K562 (cell line): ENCODE measurements at regions not wholly inside any gene's neighbourhood (a gene's known extent, or its start where the extent isn't known, plus 50 kb on each side); places are given as distances from the start of the nearest gene placed in this dataset.
A peak's percentile ranks its signal among the peaks of the same experiment; 100 is the strongest.

ENCODE experiments used
- KDM1A ChIP-seq, 2 experiments: fragments of 450-650 bp; IDR thresholded peaks; 2 replicates each; pipeline ENCODE4 v1.6.1; 2016; ENCODE audit warnings: mild to moderate bottlenecking in 2 of 2
- LCOR ChIP-seq: sonication (generic); formaldehyde crosslinking; IDR thresholded peaks from 2 replicates; pipeline ENCODE4 v1.8.0; 2022; ENCODE audit warnings: mild to moderate bottlenecking, missing genetic modification reagents
- MEIS2 ChIP-seq: fragments of 450-650 bp; IDR thresholded peaks from 2 replicates; pipeline ENCODE4 v1.6.1; 2014; ENCODE audit warnings: mild to moderate bottlenecking; ENCODE audit not compliant: partially characterized antibody
- NEUROD1 ChIP-seq: fragments of 150-350 bp; IDR thresholded peaks from 2 replicates; pipeline ENCODE4 v1.6.1; 2014; ENCODE audit warnings: borderline replicate concordance, low read length, low read depth; ENCODE audit not compliant: partially characterized antibody
- NFIC ChIP-seq: fragments of 450-650 bp; IDR thresholded peaks from 2 replicates; pipeline ENCODE4 v1.6.1; 2017; ENCODE audit warnings: mild to moderate bottlenecking, inconsistent platforms
- NFYB ChIP-seq: IDR thresholded peaks from 2 replicates; pipeline ENCODE4 v1.6.1; 2011; ENCODE audit warnings: mild to moderate bottlenecking, moderate library complexity; ENCODE audit not compliant: insufficient read length; ENCODE audit errors: extremely low read depth
- PHF20 ChIP-seq: fragments of 450-650 bp; IDR thresholded peaks from 2 replicates; pipeline ENCODE4 v1.6.1; 2018; ENCODE audit not compliant: partially characterized antibody
- POU5F1 ChIP-seq: fragments of 150-350 bp; IDR thresholded peaks from 2 replicates; pipeline ENCODE4 v1.6.1; 2014; ENCODE audit warnings: borderline replicate concordance, low read length, low read depth, mild to moderate bottlenecking; ENCODE audit not compliant: partially characterized antibody
- PURB ChIP-seq: sonication (generic); formaldehyde crosslinking; IDR thresholded peaks from 2 replicates; pipeline ENCODE4 v1.9.0; 2021; ENCODE audit warnings: low read depth, mild to moderate bottlenecking, missing genetic modification reagents
- RAD21 ChIP-seq, 2 experiments: fragments of 250-450 bp in 1 of 2; fragments of 450-650 bp in 1 of 2; sonication (Bioruptor Pico) in 1 of 2; formaldehyde crosslinking in 1 of 2; IDR thresholded peaks in 1 of 2; conservative IDR thresholded peaks in 1 of 2; 2 replicates each; pipeline versions ENCODE4 v1.4.0 to v1.8.0; 2020 to 2022; ENCODE audit warnings: mild to moderate bottlenecking in 2 of 2, moderate library complexity in 1 of 2
- RBM14 ChIP-seq: fragments of 200-400 bp; formaldehyde crosslinking; IDR thresholded peaks from 2 replicates; pipeline ENCODE4 v1.6.1; 2018; ENCODE audit warnings: low read depth, mild to moderate bottlenecking, low read length, moderate library complexity, borderline replicate concordance; ENCODE audit not compliant: insufficient read depth
- SPI1 ChIP-seq: IDR thresholded peaks from 2 replicates; pipeline ENCODE4 v1.6.1; 2011; ENCODE audit warnings: low read depth, low read length, control low read depth, borderline replicate concordance
- TAF15 ChIP-seq: fragments of 200-400 bp; formaldehyde crosslinking; IDR thresholded peaks from 2 replicates; pipeline ENCODE4 v1.6.1; 2017; ENCODE audit warnings: mild to moderate bottlenecking, low read depth, low read length, moderate library complexity
- TCF7L2 ChIP-seq: fragments of 150-350 bp; IDR thresholded peaks from 2 replicates; pipeline ENCODE4 v1.6.1; 2016; ENCODE audit warnings: low read depth, mild to moderate bottlenecking, low read length, moderate library complexity
- ZNF184 ChIP-seq: sonication (generic); formaldehyde crosslinking; IDR thresholded peaks from 2 replicates; pipeline ENCODE4 v1.5.0; 2020; ENCODE audit warnings: missing genetic modification reagents
- ZNF583 ChIP-seq: fragments of 250-450 bp; sonication (Bioruptor Pico); IDR thresholded peaks from 2 replicates; pipeline ENCODE4 v1.4.0; 2020
- TF ChIP-seq, protein P1 (sequence below), 2 experiments: fragments of 450-650 bp in 1 of 2; sonication (generic) in 1 of 2; formaldehyde crosslinking in 1 of 2; IDR thresholded peaks in 1 of 2; conservative IDR thresholded peaks in 1 of 2; 2 replicates each; pipeline versions ENCODE4 v1.6.1 to v1.8.1; 2016 to 2023; ENCODE audit warnings: mild to moderate bottlenecking in 2 of 2, moderate library complexity in 2 of 2, inconsistent platforms in 1 of 2, missing genetic modification reagents in 1 of 2
- TF ChIP-seq, protein P2 (sequence below): sonication (generic); formaldehyde crosslinking; IDR thresholded peaks from 2 replicates; pipeline ENCODE4 v1.8.1; 2023; ENCODE audit warnings: mild to moderate bottlenecking, missing genetic modification reagents
- TF ChIP-seq, protein P3 (sequence below), 3 experiments: IDR thresholded peaks in 2 of 3; conservative IDR thresholded peaks in 1 of 3; 2 replicates each; pipeline ENCODE4 v1.5.1; 2011 to 2012; ENCODE audit warnings: low read length in 3 of 3, mild to moderate bottlenecking in 3 of 3, control low read depth in 2 of 3, improper control_type of control experiment in 1 of 3, inconsistent platforms in 1 of 3, low read depth in 1 of 3, mixed read lengths in 1 of 3, moderate library complexity in 1 of 3; ENCODE audit not compliant: insufficient read depth in 2 of 3
- TF ChIP-seq, protein P4 (sequence below): fragments of 250-450 bp; sonication (Bioruptor Pico); IDR thresholded peaks from 2 replicates; pipeline ENCODE4 v1.8.0; 2022; ENCODE audit warnings: inconsistent platforms, mild to moderate bottlenecking, moderate library complexity, borderline replicate concordance
- TF ChIP-seq, protein P5 (sequence below): sonication (generic); formaldehyde crosslinking; IDR thresholded peaks from 2 replicates; pipeline ENCODE4 v1.9.0; 2022; ENCODE audit warnings: mild to moderate bottlenecking, missing genetic modification reagents
- TF ChIP-seq, protein P6 (sequence below): fragments of 450-650 bp; IDR thresholded peaks from 2 replicates; pipeline ENCODE4 v1.6.1; 2016

DNA sequence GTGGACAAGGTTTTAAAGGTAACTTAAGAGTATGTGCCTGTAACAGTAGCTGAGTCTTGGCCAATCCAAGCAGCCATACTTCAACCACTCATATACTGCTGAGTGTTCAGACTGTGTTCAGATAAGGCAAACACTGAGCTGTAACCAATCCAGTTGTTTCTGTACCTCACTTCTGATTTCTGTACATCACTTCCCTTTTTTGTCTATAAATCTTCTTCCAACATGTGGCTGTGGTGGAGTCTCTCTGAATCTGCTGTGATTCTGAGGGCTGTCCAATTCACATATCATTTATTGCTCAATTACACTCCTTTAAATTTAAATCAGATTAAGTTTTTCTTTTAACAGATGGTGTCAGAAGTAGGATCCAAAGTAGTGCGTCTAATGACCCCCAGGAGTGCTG lies 149.5 kb upstream of the PHF14 start (continued):
- TF ChIP-seq, protein P1, sequence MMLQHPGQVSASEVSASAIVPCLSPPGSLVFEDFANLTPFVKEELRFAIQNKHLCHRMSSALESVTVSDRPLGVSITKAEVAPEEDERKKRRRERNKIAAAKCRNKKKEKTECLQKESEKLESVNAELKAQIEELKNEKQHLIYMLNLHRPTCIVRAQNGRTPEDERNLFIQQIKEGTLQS (IDR thresholded peaks at IDR 0.05): no peak
- TF ChIP-seq, protein P1 (CRISPR knock-in tag; conservative IDR thresholded peaks at IDR 0.05): no peak
- TF ChIP-seq, protein P2, sequence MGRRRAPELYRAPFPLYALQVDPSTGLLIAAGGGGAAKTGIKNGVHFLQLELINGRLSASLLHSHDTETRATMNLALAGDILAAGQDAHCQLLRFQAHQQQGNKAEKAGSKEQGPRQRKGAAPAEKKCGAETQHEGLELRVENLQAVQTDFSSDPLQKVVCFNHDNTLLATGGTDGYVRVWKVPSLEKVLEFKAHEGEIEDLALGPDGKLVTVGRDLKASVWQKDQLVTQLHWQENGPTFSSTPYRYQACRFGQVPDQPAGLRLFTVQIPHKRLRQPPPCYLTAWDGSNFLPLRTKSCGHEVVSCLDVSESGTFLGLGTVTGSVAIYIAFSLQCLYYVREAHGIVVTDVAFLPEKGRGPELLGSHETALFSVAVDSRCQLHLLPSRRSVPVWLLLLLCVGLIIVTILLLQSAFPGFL: no peak
- TF ChIP-seq NEUROD1 (no peak), RAD21 (CRISPR knock-in tag; conservative IDR thresholded peaks at IDR 0.05 in 1 of 2, IDR thresholded peaks at IDR 0.05 in 1 of 2) (no peak), NFIC (no peak), PHF20 (no peak), TAF15 (no peak), MEIS2 (peak; percentile 75), ZNF583 (CRISPR knock-in tag) (no peak), PURB (CRISPR knock-in tag) (no peak), LCOR (CRISPR knock-in tag) (no peak), POU5F1 (no peak), SPI1 (peak; percentile 73), TCF7L2 (no peak), NFYB (no peak), KDM1A (IDR thresholded peaks at IDR 0.05) (peak; percentile 49 to 54; a peak in 3 of 4 replicates), ZNF184 (CRISPR knock-in tag) (no peak), RBM14 (no peak)
- TF ChIP-seq, protein P3, sequence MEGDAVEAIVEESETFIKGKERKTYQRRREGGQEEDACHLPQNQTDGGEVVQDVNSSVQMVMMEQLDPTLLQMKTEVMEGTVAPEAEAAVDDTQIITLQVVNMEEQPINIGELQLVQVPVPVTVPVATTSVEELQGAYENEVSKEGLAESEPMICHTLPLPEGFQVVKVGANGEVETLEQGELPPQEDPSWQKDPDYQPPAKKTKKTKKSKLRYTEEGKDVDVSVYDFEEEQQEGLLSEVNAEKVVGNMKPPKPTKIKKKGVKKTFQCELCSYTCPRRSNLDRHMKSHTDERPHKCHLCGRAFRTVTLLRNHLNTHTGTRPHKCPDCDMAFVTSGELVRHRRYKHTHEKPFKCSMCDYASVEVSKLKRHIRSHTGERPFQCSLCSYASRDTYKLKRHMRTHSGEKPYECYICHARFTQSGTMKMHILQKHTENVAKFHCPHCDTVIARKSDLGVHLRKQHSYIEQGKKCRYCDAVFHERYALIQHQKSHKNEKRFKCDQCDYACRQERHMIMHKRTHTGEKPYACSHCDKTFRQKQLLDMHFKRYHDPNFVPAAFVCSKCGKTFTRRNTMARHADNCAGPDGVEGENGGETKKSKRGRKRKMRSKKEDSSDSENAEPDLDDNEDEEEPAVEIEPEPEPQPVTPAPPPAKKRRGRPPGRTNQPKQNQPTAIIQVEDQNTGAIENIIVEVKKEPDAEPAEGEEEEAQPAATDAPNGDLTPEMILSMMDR (IDR thresholded peaks at IDR 0.05 in 2 of 3, conservative IDR thresholded peaks at IDR 0.05 in 1 of 3; ENCODE audit: insufficient read depth in 2 of 3, low read depth in 1 of 3, low read length in 3 of 3): no peak
- TF ChIP-seq, protein P4, sequence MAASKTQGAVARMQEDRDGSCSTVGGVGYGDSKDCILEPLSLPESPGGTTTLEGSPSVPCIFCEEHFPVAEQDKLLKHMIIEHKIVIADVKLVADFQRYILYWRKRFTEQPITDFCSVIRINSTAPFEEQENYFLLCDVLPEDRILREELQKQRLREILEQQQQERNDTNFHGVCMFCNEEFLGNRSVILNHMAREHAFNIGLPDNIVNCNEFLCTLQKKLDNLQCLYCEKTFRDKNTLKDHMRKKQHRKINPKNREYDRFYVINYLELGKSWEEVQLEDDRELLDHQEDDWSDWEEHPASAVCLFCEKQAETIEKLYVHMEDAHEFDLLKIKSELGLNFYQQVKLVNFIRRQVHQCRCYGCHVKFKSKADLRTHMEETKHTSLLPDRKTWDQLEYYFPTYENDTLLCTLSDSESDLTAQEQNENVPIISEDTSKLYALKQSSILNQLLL (CRISPR knock-in tag): no peak
- TF ChIP-seq, protein P5, sequence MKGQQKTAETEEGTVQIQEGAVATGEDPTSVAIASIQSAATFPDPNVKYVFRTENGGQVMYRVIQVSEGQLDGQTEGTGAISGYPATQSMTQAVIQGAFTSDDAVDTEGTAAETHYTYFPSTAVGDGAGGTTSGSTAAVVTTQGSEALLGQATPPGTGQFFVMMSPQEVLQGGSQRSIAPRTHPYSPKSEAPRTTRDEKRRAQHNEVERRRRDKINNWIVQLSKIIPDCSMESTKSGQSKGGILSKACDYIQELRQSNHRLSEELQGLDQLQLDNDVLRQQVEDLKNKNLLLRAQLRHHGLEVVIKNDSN (CRISPR knock-in tag): no peak
- TF ChIP-seq, protein P6, sequence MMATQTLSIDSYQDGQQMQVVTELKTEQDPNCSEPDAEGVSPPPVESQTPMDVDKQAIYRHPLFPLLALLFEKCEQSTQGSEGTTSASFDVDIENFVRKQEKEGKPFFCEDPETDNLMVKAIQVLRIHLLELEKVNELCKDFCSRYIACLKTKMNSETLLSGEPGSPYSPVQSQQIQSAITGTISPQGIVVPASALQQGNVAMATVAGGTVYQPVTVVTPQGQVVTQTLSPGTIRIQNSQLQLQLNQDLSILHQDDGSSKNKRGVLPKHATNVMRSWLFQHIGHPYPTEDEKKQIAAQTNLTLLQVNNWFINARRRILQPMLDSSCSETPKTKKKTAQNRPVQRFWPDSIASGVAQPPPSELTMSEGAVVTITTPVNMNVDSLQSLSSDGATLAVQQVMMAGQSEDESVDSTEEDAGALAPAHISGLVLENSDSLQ: peak; percentile 57; the same call in 1 of the 2 replicates
